ENCODE measurements at regions not wholly inside any gene's neighbourhood (a gene's known extent, or its start where the extent isn't known, plus 50 kb on each side); places are given as distances from the start of the nearest gene placed in this dataset.
"Not testable (repeated sequence)": the region's sequence is repeated elsewhere in the genome, so short reads cannot be mapped to it uniquely, and the experiment has no call there.

- not testable (repeated sequence) for TF ChIP-seq CTCF (IDR thresholded peaks at IDR 0.05; ENCODE audit: extremely low read depth in 1 of 2, insufficient read depth in 1 of 2, low read depth in 1 of 2, low read length in 2 of 2); POLR2AphosphoS5 (IDR thresholded peaks at IDR 0.05; ENCODE audit: insufficient read depth, low read depth, low read length); MYC (IDR thresholded peaks at IDR 0.05; ENCODE audit: low read depth, low read length); MAX (IDR thresholded peaks at IDR 0.05; ENCODE audit: insufficient read depth, insufficient read length); POLR2A (IDR thresholded peaks at IDR 0.05; ENCODE audit: low read depth, low read length)
Measured at GRCh38 chr13:22886061-22886460, 294.7 kb upstream of the SGCG start.

Measured in endothelial cell of umbilical vein (primary cell).